ENCODE measurements at regions not wholly inside any gene's neighbourhood (a gene's known extent, or its start where the extent isn't known, plus 50 kb on each side); places are given as distances from the start of the nearest gene placed in this dataset.

- no peak for DNase-seq (ENCODE audit: extremely low spot score, unreplicated experiment)
- Mint-ChIP-seq H3K27ac (no peak overlapping the region), H3K4me1 (ENCODE audit: unreplicated experiment) (peaks cover 21% of the 10 kb centered on the region), H3K4me3 (no peak overlapping the region), H3K9me3 (peaks cover 7% of the 10 kb centered on the region), H3K27me3 (peaks cover 10% of the 10 kb centered on the region), H3K36me3 (no peaks in the 10 kb centered on the region)
- no peak for TF ChIP-seq CTCF (conservative IDR thresholded peaks at IDR 0.05)
Measured at GRCh38 chr7:69502358-69502757, 95.9 kb upstream of the AUTS2 start.

GRCh38 chr7:69504733-69505420, 93.4 kb upstream of the AUTS2 start:
- TF ChIP-seq CTCF (conservative IDR thresholded peaks at IDR 0.05), result no peak
- Mint-ChIP-seq H3K36me3 (no peaks in the 10 kb centered on the region), H3K9me3 (no peaks in the 10 kb centered on the region), H3K4me3 (no peak overlapping the region), H3K4me1 (ENCODE audit: unreplicated experiment) (peaks cover 21% of the 10 kb centered on the region), H3K27ac (no peak overlapping the region), H3K27me3 (peaks cover 10% of the 10 kb centered on the region)
- DNase-seq (ENCODE audit: extremely low spot score, unreplicated experiment), result no peak

- H3K27me3 Mint-ChIP-seq, result no peaks in the 10 kb centered on the region
- no peak overlapping the region for H3K27ac Mint-ChIP-seq
- no peaks in the 10 kb centered on the region for H3K36me3 Mint-ChIP-seq
- H3K9me3 Mint-ChIP-seq, result no peaks in the 10 kb centered on the region
- H3K4me1 Mint-ChIP-seq (ENCODE audit: unreplicated experiment), result peaks cover 16% of the 10 kb centered on the region
- TF ChIP-seq CTCF (conservative IDR thresholded peaks at IDR 0.05), result no peak
- no peak overlapping the region for H3K4me3 Mint-ChIP-seq
- DNase-seq (ENCODE audit: extremely low spot score, unreplicated experiment), result no peak
Measured at GRCh38 chr7:69508736-69509135, 89.5 kb upstream of the AUTS2 start.

- DNase-seq (ENCODE audit: extremely low spot score, unreplicated experiment), result no peak
- H3K27ac Mint-ChIP-seq, result no peak overlapping the region
- no peak for TF ChIP-seq CTCF (conservative IDR thresholded peaks at IDR 0.05)
- H3K36me3 Mint-ChIP-seq, result no peaks in the 10 kb centered on the region
- no peaks in the 10 kb centered on the region for H3K27me3 Mint-ChIP-seq
- peaks cover 2% of the 10 kb centered on the region for H3K4me1 Mint-ChIP-seq (ENCODE audit: unreplicated experiment)
- no peak overlapping the region for H3K4me3 Mint-ChIP-seq
- H3K9me3 Mint-ChIP-seq, result no peaks in the 10 kb centered on the region
Measured at GRCh38 chr7:69510114-69510513, 88.2 kb upstream of the AUTS2 start.

- Mint-ChIP-seq H3K27me3 (peaks cover 9% of the 10 kb centered on the region), H3K36me3 (no peaks in the 10 kb centered on the region), H3K4me3 (no peak overlapping the region), H3K27ac (no peak overlapping the region), H3K4me1 (ENCODE audit: unreplicated experiment) (peaks cover 9% of the 10 kb centered on the region), H3K9me3 (no peaks in the 10 kb centered on the region)
- DNase-seq (ENCODE audit: extremely low spot score, unreplicated experiment), result no peak
- no peak for TF ChIP-seq CTCF (conservative IDR thresholded peaks at IDR 0.05)
Measured at GRCh38 chr7:69515495-69516212, 82.6 kb upstream of the AUTS2 start.

All from type B pancreatic cell (in vitro differentiated cells).